HG03159 (cell line): ENCODE measurements at regions not wholly inside any gene's neighbourhood (a gene's known extent, or its start where the extent isn't known, plus 50 kb on each side); places are given as distances from the start of the nearest gene placed in this dataset.

Experiments used
- ATAC-seq: cut with Tn5 transposase; IDR thresholded peaks from one replicate; pipeline ENCODE4 v1.9.1; 2021; ENCODE audit warnings: mild to moderate bottlenecking, moderate library complexity; ENCODE audit not compliant: unreplicated experiment

- ATAC-seq = no peak
These were observed 72.8 kb upstream of the MC4R start for GRCh38 chr18:60445341-60445740.

- ATAC-seq = no peak
These were observed 74.2 kb upstream of the MC4R start for GRCh38 chr18:60446821-60447220.

GRCh38 chr18:60448487-60449267 lies 76.1 kb upstream of the MC4R start:
- ATAC-seq = no peak

- ATAC-seq = no peak
These were observed 79.8 kb upstream of the MC4R start for GRCh38 chr18:60452421-60452820.

- no peak for ATAC-seq
These were observed 94.1 kb upstream of the MC4R start for GRCh38 chr18:60466677-60467076.

GRCh38 chr18:60469387-60470100 lies 97.0 kb upstream of the MC4R start:
- no peak for ATAC-seq

- no peak for ATAC-seq
These were observed 99.1 kb upstream of the MC4R start for GRCh38 chr18:60471652-60472051.

- ATAC-seq = no peak
These were observed 112.6 kb upstream of the MC4R start for GRCh38 chr18:60485201-60485600.

GRCh38 chr18:60493066-60493465 lies 120.5 kb upstream of the MC4R start:
- no peak for ATAC-seq

- no peak for ATAC-seq
These were observed 127.1 kb upstream of the MC4R start for GRCh38 chr18:60499675-60500074.

GRCh38 chr18:60500960-60501359 lies 128.4 kb upstream of the MC4R start:
- no peak for ATAC-seq

- ATAC-seq = no peak
These were observed 130.0 kb upstream of the MC4R start for GRCh38 chr18:60502591-60502990.

- no peak for ATAC-seq
These were observed 130.6 kb upstream of the MC4R start for GRCh38 chr18:60503199-60503598.

GRCh38 chr18:60506190-60506589 lies 133.6 kb upstream of the MC4R start:
- ATAC-seq = no peak

GRCh38 chr18:60506682-60507081 lies 134.1 kb upstream of the MC4R start:
- no peak for ATAC-seq

GRCh38 chr18:60508108-60508507 lies 135.5 kb upstream of the MC4R start:
- no peak for ATAC-seq

GRCh38 chr18:60534538-60534937 lies 162.0 kb upstream of the MC4R start:
- no peak for ATAC-seq

GRCh38 chr18:60537074-60537473 lies 164.5 kb upstream of the MC4R start:
- ATAC-seq = no peak

- ATAC-seq = no peak
These were observed 166.3 kb upstream of the MC4R start for GRCh38 chr18:60538891-60539290.

GRCh38 chr18:60541661-60542060 lies 169.1 kb upstream of the MC4R start:
- no peak for ATAC-seq

- ATAC-seq = no peak
These were observed 171.1 kb upstream of the MC4R start for GRCh38 chr18:60543646-60544045.

- ATAC-seq = peak; percentile 71
These were observed 176.9 kb upstream of the MC4R start for GRCh38 chr18:60549338-60549960.
